Endothelial cell of umbilical vein (primary cell): ENCODE measurements at regions not wholly inside any gene's neighbourhood (a gene's known extent, or its start where the extent isn't known, plus 50 kb on each side); places are given as distances from the start of the nearest gene placed in this dataset.

Experiments
- BruUV-seq: library from RNA; stranded (reverse); fragments of 400-500 nt; replicated peaks from 2 replicates; lab custom pipeline; 2021; lab: Mats Ljungman, UMichigan
- CTCF ChIA-PET: fragments of 300-600, 350-600 bp; sonication (Branson Sonifier 250); formaldehyde crosslinking; loops from one replicate; lab custom pipeline; 2021; ENCODE audit warnings: antibody characterized with exemption, inconsistent platforms; lab: Charles Lee
- POLR2A ChIA-PET: fragments of 300-600, 350-600 bp; sonication (Branson Sonifier 250); formaldehyde crosslinking; loops from one replicate; lab custom pipeline; 2021; ENCODE audit warnings: antibody characterized with exemption, inconsistent platforms; lab: Charles Lee
- DNase-seq: peaks from one replicate; pipeline ENCODE4 v3.0.0-alpha.2; 2011; ENCODE audit warnings: low read depth, low spot score
- FAIRE-seq: peaks from 2 replicates; lab custom pipeline; 2011; peaks lifted over from hg19 to GRCh38; lab: Jason Lieb, UNC
- H2AFZ ChIP-seq: 2 replicates; pipeline ENCODE4 v1.6.0; 2012; ENCODE audit warnings: low read depth, low read length, control low read depth, inconsistent platforms
- H3K27ac ChIP-seq: 2 replicates; pipeline ENCODE4 v1.5.1; 2011; ENCODE audit warnings: low read depth, mild to moderate bottlenecking, control low read depth, low read length, moderate library complexity; ENCODE audit not compliant: insufficient read depth
- H3K27me3 ChIP-seq, 2 experiments: 2 replicates each; pipeline versions ENCODE4 v1.6.0 to v1.6.1; 2011; ENCODE audit warnings: low read length in 2 of 2, mixed read lengths in 1 of 2; ENCODE audit not compliant: control insufficient read depth in 2 of 2, insufficient read depth in 2 of 2
- H3K36me3 ChIP-seq, 2 experiments: 2 replicates in 1 of 2; 3 replicates in 1 of 2; pipeline ENCODE4 v1.5.1; 2011; ENCODE audit warnings: low read length in 2 of 2, mild to moderate bottlenecking in 1 of 2, moderate library complexity in 1 of 2; ENCODE audit not compliant: control insufficient read depth in 2 of 2, insufficient read depth in 2 of 2; ENCODE audit errors: extremely low read depth in 1 of 2
- H3K4me1 ChIP-seq: 3 replicates; pipeline ENCODE4 v1.5.1; 2011; ENCODE audit warnings: mild to moderate bottlenecking, low read length; ENCODE audit not compliant: control insufficient read depth, insufficient read depth; ENCODE audit errors: extremely low read depth
- H3K4me2 ChIP-seq: 2 replicates; pipeline ENCODE4 v1.6.1; 2011; ENCODE audit warnings: low read length, control low read depth, mixed read lengths; ENCODE audit not compliant: insufficient read depth
- H3K4me3 ChIP-seq, 3 experiments: fragments of 200-600 bp in 1 of 3; sonication (generic), shearing (Covaris generic) in 1 of 3; replicated peaks in 1 of 3; 2 replicates each; pipeline ENCODE4 v1.5.1; 2011 to 2016; ENCODE audit warnings: control low read depth in 3 of 3, low read length in 3 of 3, mild to moderate bottlenecking in 2 of 3, inconsistent platforms in 1 of 3, low read depth in 1 of 3, moderate library complexity in 1 of 3; ENCODE audit not compliant: insufficient read depth in 1 of 3
- H3K79me2 ChIP-seq: 2 replicates; pipeline ENCODE4 v1.6.0; 2012; ENCODE audit warnings: low read length, inconsistent platforms; ENCODE audit not compliant: control insufficient read depth, insufficient read depth
- H3K9ac ChIP-seq: replicated peaks from 2 replicates; pipeline ENCODE3; 2011; ENCODE audit warnings: low read length, control low read depth; ENCODE audit not compliant: insufficient read depth; ENCODE audit errors: extremely low read depth
- H3K9me1 ChIP-seq: replicated peaks from 3 replicates; pipeline ENCODE4 v1.6.0; 2011; ENCODE audit warnings: mild to moderate bottlenecking, low read length; ENCODE audit not compliant: control insufficient read depth, insufficient read depth; ENCODE audit errors: extremely low read depth
- H3K9me3 ChIP-seq: replicated peaks from 2 replicates; pipeline ENCODE4 v1.5.1; 2012; ENCODE audit warnings: low read length, inconsistent platforms; ENCODE audit not compliant: control insufficient read depth, insufficient read depth
- H4K20me1 ChIP-seq: replicated peaks from 2 replicates; pipeline ENCODE3; 2011; ENCODE audit warnings: mild to moderate bottlenecking, low read length; ENCODE audit not compliant: control insufficient read depth, insufficient read depth; ENCODE audit errors: extremely low read depth
- EZH2 ChIP-seq: IDR thresholded peaks from 2 replicates; pipeline ENCODE4 v1.6.1; 2012; ENCODE audit warnings: borderline replicate concordance, low read depth, mild to moderate bottlenecking, moderate library complexity, low read length, inconsistent platforms; ENCODE audit not compliant: severe bottlenecking
- FOS ChIP-seq: IDR thresholded peaks from 2 replicates; pipeline ENCODE4 v1.6.1; 2011; ENCODE audit warnings: mild to moderate bottlenecking, low read length, moderate library complexity, borderline replicate concordance; ENCODE audit not compliant: insufficient read depth
- GATA2 ChIP-seq: IDR thresholded peaks from 2 replicates; pipeline ENCODE4 v1.7.0; 2011; ENCODE audit warnings: low read depth, mild to moderate bottlenecking, moderate library complexity, mixed read lengths, low read length; ENCODE audit not compliant: insufficient read length, insufficient read depth
- JUN ChIP-seq: IDR thresholded peaks from 2 replicates; pipeline ENCODE4 v1.6.1; 2011; ENCODE audit warnings: borderline replicate concordance, low read depth; ENCODE audit not compliant: insufficient read length, insufficient read depth
- MYC ChIP-seq: IDR thresholded peaks from one replicate; pipeline ENCODE4 v1.6.1; 2011; ENCODE audit warnings: mild to moderate bottlenecking, low read depth, low read length
- POLR2A ChIP-seq: IDR thresholded peaks from 2 replicates; pipeline ENCODE4 v1.6.1; 2012; ENCODE audit warnings: low read depth, mild to moderate bottlenecking, control low read depth, low read length
- POLR2AphosphoS5 ChIP-seq: IDR thresholded peaks from 2 replicates; pipeline ENCODE4 v1.6.1; 2012; ENCODE audit warnings: low read depth, mild to moderate bottlenecking, control low read depth, low read length, moderate library complexity; ENCODE audit not compliant: insufficient read depth
- dilution Hi-C: fragments of 300-500 bp; cut with MboI; formaldehyde crosslinking; loops from one replicate; pipeline ENCODE4 v1.15.0; 2019; ENCODE audit warnings: low sequenced_read_pairs; ENCODE audit not compliant: extremely low pct_ligation_motif_present
- intact Hi-C: fragments of 100-400 bp; cut with micrococcal nuclease; formaldehyde crosslinking; loops from one replicate; pipeline ENCODE4 v1.10.0; 2022
- TF ChIP-seq, protein P1 (sequence below): IDR thresholded peaks from 2 replicates; pipeline ENCODE4 v1.6.1; 2011; ENCODE audit not compliant: insufficient read depth, insufficient read length
- TF ChIP-seq, protein P2 (sequence below), 2 donors: IDR thresholded peaks; 1 replicate in 1 of 2; 2 replicates in 1 of 2; pipeline ENCODE4 v1.5.1; 2011; ENCODE audit warnings: low read length in 2 of 2, mild to moderate bottlenecking in 2 of 2, moderate library complexity in 2 of 2, control low read depth in 1 of 2, inconsistent platforms in 1 of 2, low read depth in 1 of 2; ENCODE audit not compliant: insufficient read depth in 1 of 2; ENCODE audit errors: extremely low read depth in 1 of 2

DNA sequence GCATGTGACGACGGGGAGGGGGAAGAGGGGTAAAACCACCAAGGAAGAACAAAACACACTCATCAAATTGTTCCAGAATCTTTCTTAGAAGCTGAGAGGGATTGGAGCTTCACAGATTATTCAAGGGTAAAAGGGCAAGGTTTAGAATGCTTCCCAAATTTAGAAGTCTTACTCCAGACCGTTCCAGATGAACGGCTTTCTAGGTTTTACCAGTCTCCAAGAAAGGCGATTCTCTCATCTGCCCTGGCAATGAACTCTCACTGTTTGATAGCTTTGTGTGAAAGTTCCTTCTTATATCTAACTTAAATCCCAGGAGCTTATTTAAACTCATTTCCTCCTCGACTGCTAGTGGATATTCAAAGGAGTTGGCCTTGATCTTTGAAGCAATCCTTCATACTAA, 124.3 kb upstream of the PRICKLE2 start:
- H3K9me3 ChIP-seq: no peaks in the 10 kb centered on the region
- ChIA-PET POLR2A (no interaction called here), CTCF (interaction anchor here (1.1 to 1.2 kb wide), 2 partner anchors 43 to 318 kb away, joined by 3 to 4 read pairs; no protein-coding TSS in a partner anchor)
- TF ChIP-seq, protein P1, sequence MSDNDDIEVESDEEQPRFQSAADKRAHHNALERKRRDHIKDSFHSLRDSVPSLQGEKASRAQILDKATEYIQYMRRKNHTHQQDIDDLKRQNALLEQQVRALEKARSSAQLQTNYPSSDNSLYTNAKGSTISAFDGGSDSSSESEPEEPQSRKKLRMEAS: no peak
- no peak for TF ChIP-seq GATA2
- no peaks in the 10 kb centered on the region for H3K79me2 ChIP-seq
- intact Hi-C loops: no loop called here
- no peak overlapping the region for H3K27ac ChIP-seq
- dilution Hi-C loops: no loop called here
- no peaks in the 10 kb centered on the region for H4K20me1 ChIP-seq
- no TSS peak for BruUV-seq
- H3K4me2 ChIP-seq: no peak overlapping the region
- H3K27me3 ChIP-seq: no peaks in the 10 kb centered on the region
- no peak overlapping the region for H3K9ac ChIP-seq
- H3K4me3 ChIP-seq: no peak overlapping the region
- H3K36me3 ChIP-seq: no peaks in the 10 kb centered on the region
- FAIRE-seq (no peak), DNase-seq (no peak)
- no peak overlapping the region for H2AFZ ChIP-seq
- no peaks in the 10 kb centered on the region for H3K9me1 ChIP-seq
- peaks cover 28% of the 10 kb centered on the region for H3K4me1 ChIP-seq

DNA sequence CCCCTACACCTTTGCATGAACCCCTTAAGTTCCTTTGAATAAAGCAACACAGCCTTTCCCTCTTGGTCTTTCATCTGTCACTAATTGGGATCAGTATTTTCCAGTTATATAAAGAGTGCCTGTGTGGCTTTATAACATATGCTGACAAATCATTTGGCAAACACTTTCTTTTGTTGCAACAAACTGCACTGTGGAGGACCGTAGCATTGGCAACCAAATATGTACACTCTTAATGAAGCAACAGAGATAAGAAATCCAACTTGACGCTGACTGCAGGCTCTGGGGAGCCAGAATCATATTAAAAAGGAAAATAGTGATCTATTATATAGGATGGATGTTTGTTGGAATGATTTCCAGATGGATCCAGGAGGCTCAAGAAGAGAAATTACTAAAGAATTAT, 120.1 kb upstream of the PRICKLE2 start:
- Histone ChIP-seq H3K9me1 (no peaks in the 10 kb centered on the region), H3K4me3 (no peak overlapping the region), H3K4me2 (no peak overlapping the region), H3K36me3 (no peaks in the 10 kb centered on the region), H4K20me1 (no peaks in the 10 kb centered on the region), H3K4me1 (no peaks in the 10 kb centered on the region), H3K27me3 (no peaks in the 10 kb centered on the region), H3K9ac (no peak overlapping the region), H3K79me2 (no peaks in the 10 kb centered on the region), H3K27ac (no peak overlapping the region), H3K9me3 (no peaks in the 10 kb centered on the region), H2AFZ (no peak overlapping the region)
- CTCF ChIA-PET: interaction anchor here (1.2 kb wide), 2 partner anchors 19 to 79 kb away, joined by 3 read pairs; no protein-coding TSS in a partner anchor
- no peak for DNase-seq
- intact Hi-C loops: no loop called here
- TF ChIP-seq MYC: no peak
- TF ChIP-seq JUN: no peak
- TF ChIP-seq, protein P1: no peak
- no peak for TF ChIP-seq POLR2A
- TF ChIP-seq GATA2: no peak
- TF ChIP-seq POLR2AphosphoS5: no peak
- TF ChIP-seq, protein P2, sequence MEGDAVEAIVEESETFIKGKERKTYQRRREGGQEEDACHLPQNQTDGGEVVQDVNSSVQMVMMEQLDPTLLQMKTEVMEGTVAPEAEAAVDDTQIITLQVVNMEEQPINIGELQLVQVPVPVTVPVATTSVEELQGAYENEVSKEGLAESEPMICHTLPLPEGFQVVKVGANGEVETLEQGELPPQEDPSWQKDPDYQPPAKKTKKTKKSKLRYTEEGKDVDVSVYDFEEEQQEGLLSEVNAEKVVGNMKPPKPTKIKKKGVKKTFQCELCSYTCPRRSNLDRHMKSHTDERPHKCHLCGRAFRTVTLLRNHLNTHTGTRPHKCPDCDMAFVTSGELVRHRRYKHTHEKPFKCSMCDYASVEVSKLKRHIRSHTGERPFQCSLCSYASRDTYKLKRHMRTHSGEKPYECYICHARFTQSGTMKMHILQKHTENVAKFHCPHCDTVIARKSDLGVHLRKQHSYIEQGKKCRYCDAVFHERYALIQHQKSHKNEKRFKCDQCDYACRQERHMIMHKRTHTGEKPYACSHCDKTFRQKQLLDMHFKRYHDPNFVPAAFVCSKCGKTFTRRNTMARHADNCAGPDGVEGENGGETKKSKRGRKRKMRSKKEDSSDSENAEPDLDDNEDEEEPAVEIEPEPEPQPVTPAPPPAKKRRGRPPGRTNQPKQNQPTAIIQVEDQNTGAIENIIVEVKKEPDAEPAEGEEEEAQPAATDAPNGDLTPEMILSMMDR (IDR thresholded peaks at IDR 0.05; ENCODE audit: extremely low read depth in 1 of 2, insufficient read depth in 1 of 2, low read depth in 1 of 2, low read length in 2 of 2): no peak
- TF ChIP-seq FOS: no peak
- TF ChIP-seq EZH2: no peak
- BruUV-seq: no TSS peak
- dilution Hi-C loops: no loop called here
- FAIRE-seq: no peak
- POLR2A ChIA-PET: interaction anchor here (0.6 kb wide), 1 partner anchor 341 kb away, joined by 3 read pairs; no protein-coding TSS in a partner anchor
